SK-N-SH (cell line): ENCODE measurements at regions not wholly inside any gene's neighbourhood (a gene's known extent, or its start where the extent isn't known, plus 50 kb on each side); places are given as distances from the start of the nearest gene placed in this dataset.
"Not testable (repeated sequence)": the region's sequence is repeated elsewhere in the genome, so short reads cannot be mapped to it uniquely, and the experiment has no call there.

ENCODE experiments used
- CTCF ChIA-PET: fragments of 300-600, 350-600 bp; formaldehyde crosslinking; extraction: SDS; loops from one replicate; lab custom pipeline; 2021; lab: Yijun Ruan, JAX
- POLR2A ChIA-PET: fragments of 350-600 bp; sonication (Branson Sonifier 250); formaldehyde crosslinking; extraction: SDS; loops from one replicate; lab custom pipeline; 2020; ENCODE audit warnings: antibody characterized with exemption, inconsistent platforms; lab: Yijun Ruan, JAX
- DNase-seq: peaks from one replicate; pipeline ENCODE4 v3.0.0; 2012
- H2AFZ ChIP-seq: fragments of 200-600 bp; sonication (generic); 2 replicates; pipeline ENCODE4 v1.8.1; 2016; ENCODE audit warnings: antibody characterized with exemption, mild to moderate bottlenecking, low read depth
- H3F3A ChIP-seq: fragments of 200-600 bp; sonication (generic); replicated peaks from 2 replicates; pipeline ENCODE3; 2016; ENCODE audit warnings: antibody characterized with exemption, mild to moderate bottlenecking; ENCODE audit not compliant: insufficient read depth
- H3K27ac ChIP-seq, 2 experiments: fragments of 200-500 bp in 1 of 2; fragments of 200-600 bp in 1 of 2; sonication (Bioruptor generic) in 1 of 2; sonication (generic), shearing (Covaris generic) in 1 of 2; 2 replicates each; pipeline versions ENCODE4 v1.5.1 to v1.6.1; 2014 to 2016; ENCODE audit warnings: low read depth in 2 of 2, inconsistent platforms in 1 of 2, low read length in 1 of 2, mild to moderate bottlenecking in 1 of 2, mixed read lengths in 1 of 2
- H3K27me3 ChIP-seq: fragments of 200-600 bp; sonication (generic), shearing (Covaris generic); 2 replicates; pipeline ENCODE4 v1.6.1; 2016; ENCODE audit warnings: mixed run types; ENCODE audit not compliant: insufficient read depth
- H3K36me3 ChIP-seq, 2 experiments: fragments of 200-500 bp in 1 of 2; fragments of 200-600 bp in 1 of 2; sonication (Bioruptor generic) in 1 of 2; sonication (generic) in 1 of 2; replicated peaks in 1 of 2; 2 replicates each; pipeline versions ENCODE3 to v1.5.1; 2014 to 2016; ENCODE audit warnings: low read length in 1 of 2, mild to moderate bottlenecking in 1 of 2; ENCODE audit not compliant: insufficient read depth in 2 of 2, control insufficient read depth in 1 of 2
- H3K4me1 ChIP-seq, 2 experiments: fragments of 200-500 bp in 1 of 2; fragments of 200-600 bp in 1 of 2; sonication (Bioruptor generic) in 1 of 2; sonication (generic), shearing (Covaris generic) in 1 of 2; 2 replicates each; pipeline versions ENCODE4 v1.5.1 to v1.6.1; 2014 to 2016; ENCODE audit warnings: low read depth in 1 of 2, low read length in 1 of 2, mixed run types in 1 of 2; ENCODE audit not compliant: insufficient read depth in 2 of 2, control insufficient read depth in 1 of 2
- H3K4me2 ChIP-seq: fragments of 200-600 bp; sonication (generic), shearing (Covaris generic); 2 replicates; pipeline ENCODE4 v1.6.1; 2017; ENCODE audit warnings: mixed run types
- H3K4me3 ChIP-seq, 2 experiments: fragments of 200-500 bp in 1 of 2; fragments of 200-600 bp in 1 of 2; sonication (Bioruptor generic) in 1 of 2; sonication (generic), shearing (Covaris generic) in 1 of 2; 2 replicates each; pipeline versions ENCODE4 v1.5.1 to v1.8.1; 2014 to 2016; ENCODE audit warnings: low read depth in 2 of 2, inconsistent platforms in 1 of 2, low read length in 1 of 2, mild to moderate bottlenecking in 1 of 2, mixed read lengths in 1 of 2, moderate library complexity in 1 of 2
- H3K79me2 ChIP-seq: fragments of 200-600 bp; sonication (generic); 2 replicates; pipeline ENCODE4 v1.8.1; 2017; ENCODE audit warnings: mild to moderate bottlenecking; ENCODE audit not compliant: insufficient read depth
- H3K9ac ChIP-seq: fragments of 200-600 bp; sonication (generic); 2 replicates; pipeline ENCODE4 v1.6.1; 2017; ENCODE audit warnings: mixed run types
- H3K9me2 ChIP-seq: fragments of 200-600 bp; sonication (generic); 2 replicates; pipeline ENCODE4 v1.6.1; 2017; ENCODE audit warnings: mixed run types
- H3K9me3 ChIP-seq: fragments of 200-600 bp; sonication (generic); 2 replicates; pipeline ENCODE4 v1.6.1; 2017; ENCODE audit warnings: mixed run types, mild to moderate bottlenecking, moderate library complexity
- H4K20me1 ChIP-seq: fragments of 200-600 bp; sonication (generic); 2 replicates; pipeline ENCODE4 v1.6.1; 2017; ENCODE audit warnings: mild to moderate bottlenecking, mixed run types; ENCODE audit not compliant: insufficient read depth
- CHD2 ChIP-seq: fragments of 150-350 bp; IDR thresholded peaks from 2 replicates; pipeline ENCODE4 v1.6.1; 2018; ENCODE audit warnings: low read length; ENCODE audit not compliant: partially characterized antibody
- CTCF ChIP-seq: fragments of 200-600 bp; sonication (generic); IDR thresholded peaks from 2 replicates; pipeline ENCODE4 v1.6.1; 2017; ENCODE audit warnings: antibody characterized with exemption, mild to moderate bottlenecking, moderate library complexity
- ELF1 ChIP-seq: IDR thresholded peaks from 2 replicates; pipeline ENCODE4 v1.4.0; 2012
- GABPA ChIP-seq: IDR thresholded peaks from 2 replicates; pipeline ENCODE4 v1.4.0; 2012; ENCODE audit warnings: low read depth, mild to moderate bottlenecking
- GATA2 ChIP-seq: sonication (generic); formaldehyde crosslinking; IDR thresholded peaks from 2 replicates; pipeline ENCODE4 v1.5.0; 2020; ENCODE audit warnings: mild to moderate bottlenecking, missing genetic modification reagents
- JUND ChIP-seq: IDR thresholded peaks from 2 replicates; pipeline ENCODE4 v1.4.0; 2012
- MEF2A ChIP-seq: IDR thresholded peaks from 2 replicates; pipeline ENCODE4 v1.4.0; 2012; ENCODE audit warnings: low read depth, borderline replicate concordance
- MXI1 ChIP-seq: IDR thresholded peaks from 2 replicates; pipeline ENCODE4 v1.6.1; 2012; ENCODE audit warnings: mild to moderate bottlenecking, low read depth, low read length, improper control_type of control experiment
- NFIC ChIP-seq: IDR thresholded peaks from 2 replicates; pipeline ENCODE4 v1.4.0; 2012; ENCODE audit warnings: borderline replicate concordance
- NRF1 ChIP-seq: IDR thresholded peaks from 2 replicates; pipeline ENCODE4 v1.6.1; 2012; ENCODE audit warnings: low read depth, mild to moderate bottlenecking, low read length
- POLR2AphosphoS5 ChIP-seq: IDR thresholded peaks from 2 replicates; pipeline ENCODE4 v1.6.1; 2012; ENCODE audit warnings: low read depth, low read length
- RAD21 ChIP-seq: IDR thresholded peaks from 2 replicates; pipeline ENCODE4 v1.6.1; 2012; ENCODE audit warnings: mild to moderate bottlenecking, low read length
- RFX5 ChIP-seq: IDR thresholded peaks from 2 replicates; pipeline ENCODE4 v1.6.1; 2012; ENCODE audit warnings: mild to moderate bottlenecking, improper control_type of control experiment, low read length
- SIN3A ChIP-seq: IDR thresholded peaks from 2 replicates; pipeline ENCODE4 v1.6.1; 2012; ENCODE audit warnings: low read depth, mild to moderate bottlenecking, low read length, moderate library complexity, borderline replicate concordance
- SMC3 ChIP-seq: IDR thresholded peaks from 2 replicates; pipeline ENCODE4 v1.6.1; 2012; ENCODE audit warnings: low read depth, low read length, improper control_type of control experiment
- TAF1 ChIP-seq: IDR thresholded peaks from 2 replicates; pipeline ENCODE4 v1.6.1; 2012; ENCODE audit warnings: low read depth, mild to moderate bottlenecking, low read length, moderate library complexity, borderline replicate concordance
- TEAD4 ChIP-seq: IDR thresholded peaks from 2 replicates; pipeline ENCODE4 v1.4.0; 2012; ENCODE audit warnings: mild to moderate bottlenecking, borderline replicate concordance; ENCODE audit not compliant: insufficient read depth
- WGBS: methylation state at CpG from one replicate; pipeline ENCODE4 v1.1.6; 2017; ENCODE audit warnings: low lambda C conversion rate; 5-methylcytosine and 5-hydroxymethylcytosine counted together
- TF ChIP-seq, protein P1 (sequence below): fragments of 150-350 bp; IDR thresholded peaks from 2 replicates; pipeline ENCODE4 v1.6.1; 2016; ENCODE audit warnings: mild to moderate bottlenecking, low read depth, low read length
- TF ChIP-seq, protein P2 (sequence below): IDR thresholded peaks from 2 replicates; pipeline ENCODE4 v1.6.1; 2012; ENCODE audit warnings: mild to moderate bottlenecking, low read depth, low read length, moderate library complexity
- TF ChIP-seq, protein P3 (sequence below): IDR thresholded peaks from 2 replicates; pipeline ENCODE4 v1.4.0; 2012; ENCODE audit warnings: low read depth

DNA sequence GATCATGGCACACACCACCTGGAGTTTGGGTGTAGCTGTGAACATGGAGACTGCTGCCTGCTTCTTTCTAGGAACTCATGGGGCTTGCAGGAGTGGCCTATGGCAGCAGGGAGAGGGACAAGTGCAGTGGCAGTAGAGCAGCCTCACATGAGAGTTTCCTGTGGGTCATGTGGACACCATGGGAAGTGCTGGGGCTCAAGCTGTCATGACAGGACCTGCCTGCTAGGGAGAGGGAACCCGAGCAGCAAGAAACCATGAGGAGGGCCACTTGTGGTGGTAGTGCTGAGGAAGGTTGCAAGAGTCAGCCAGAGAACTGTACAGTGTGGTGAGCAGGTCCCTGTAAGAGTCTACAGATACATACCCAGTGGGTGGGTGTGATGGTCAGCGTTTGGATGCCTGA, 73.8 kb upstream of the MRPS22 start:
- no peaks in the 10 kb centered on the region for H3F3A ChIP-seq
- no peaks in the 10 kb centered on the region for H3K9me2 ChIP-seq
- H3K4me2 ChIP-seq: no peak overlapping the region
- H3K36me3 ChIP-seq: no peaks in the 10 kb centered on the region
- no peaks in the 10 kb centered on the region for H3K79me2 ChIP-seq
- H2AFZ ChIP-seq: no peak overlapping the region
- no peak overlapping the region for H3K9ac ChIP-seq
- DNase-seq: no peak
- ChIA-PET CTCF (no interaction called here), POLR2A (no interaction called here)
- no peaks in the 10 kb centered on the region for H4K20me1 ChIP-seq
- WGBS: 30% methylated on average over 2 of the region's 2 CpGs
- TF ChIP-seq, protein P1, sequence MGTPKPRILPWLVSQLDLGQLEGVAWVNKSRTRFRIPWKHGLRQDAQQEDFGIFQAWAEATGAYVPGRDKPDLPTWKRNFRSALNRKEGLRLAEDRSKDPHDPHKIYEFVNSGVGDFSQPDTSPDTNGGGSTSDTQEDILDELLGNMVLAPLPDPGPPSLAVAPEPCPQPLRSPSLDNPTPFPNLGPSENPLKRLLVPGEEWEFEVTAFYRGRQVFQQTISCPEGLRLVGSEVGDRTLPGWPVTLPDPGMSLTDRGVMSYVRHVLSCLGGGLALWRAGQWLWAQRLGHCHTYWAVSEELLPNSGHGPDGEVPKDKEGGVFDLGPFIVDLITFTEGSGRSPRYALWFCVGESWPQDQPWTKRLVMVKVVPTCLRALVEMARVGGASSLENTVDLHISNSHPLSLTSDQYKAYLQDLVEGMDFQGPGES: no peak
- TF ChIP-seq, protein P2, sequence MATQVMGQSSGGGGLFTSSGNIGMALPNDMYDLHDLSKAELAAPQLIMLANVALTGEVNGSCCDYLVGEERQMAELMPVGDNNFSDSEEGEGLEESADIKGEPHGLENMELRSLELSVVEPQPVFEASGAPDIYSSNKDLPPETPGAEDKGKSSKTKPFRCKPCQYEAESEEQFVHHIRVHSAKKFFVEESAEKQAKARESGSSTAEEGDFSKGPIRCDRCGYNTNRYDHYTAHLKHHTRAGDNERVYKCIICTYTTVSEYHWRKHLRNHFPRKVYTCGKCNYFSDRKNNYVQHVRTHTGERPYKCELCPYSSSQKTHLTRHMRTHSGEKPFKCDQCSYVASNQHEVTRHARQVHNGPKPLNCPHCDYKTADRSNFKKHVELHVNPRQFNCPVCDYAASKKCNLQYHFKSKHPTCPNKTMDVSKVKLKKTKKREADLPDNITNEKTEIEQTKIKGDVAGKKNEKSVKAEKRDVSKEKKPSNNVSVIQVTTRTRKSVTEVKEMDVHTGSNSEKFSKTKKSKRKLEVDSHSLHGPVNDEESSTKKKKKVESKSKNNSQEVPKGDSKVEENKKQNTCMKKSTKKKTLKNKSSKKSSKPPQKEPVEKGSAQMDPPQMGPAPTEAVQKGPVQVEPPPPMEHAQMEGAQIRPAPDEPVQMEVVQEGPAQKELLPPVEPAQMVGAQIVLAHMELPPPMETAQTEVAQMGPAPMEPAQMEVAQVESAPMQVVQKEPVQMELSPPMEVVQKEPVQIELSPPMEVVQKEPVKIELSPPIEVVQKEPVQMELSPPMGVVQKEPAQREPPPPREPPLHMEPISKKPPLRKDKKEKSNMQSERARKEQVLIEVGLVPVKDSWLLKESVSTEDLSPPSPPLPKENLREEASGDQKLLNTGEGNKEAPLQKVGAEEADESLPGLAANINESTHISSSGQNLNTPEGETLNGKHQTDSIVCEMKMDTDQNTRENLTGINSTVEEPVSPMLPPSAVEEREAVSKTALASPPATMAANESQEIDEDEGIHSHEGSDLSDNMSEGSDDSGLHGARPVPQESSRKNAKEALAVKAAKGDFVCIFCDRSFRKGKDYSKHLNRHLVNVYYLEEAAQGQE: no peak
- TF ChIP-seq MEF2A (no peak), POLR2AphosphoS5 (no peak), NRF1 (no peak), MXI1 (no peak), GABPA (no peak), SIN3A (no peak), NFIC (no peak), TEAD4 (no peak), CTCF (no peak), SMC3 (no peak), RAD21 (no peak), ELF1 (no peak), CHD2 (no peak), RFX5 (no peak), GATA2 (CRISPR knock-in tag) (no peak), TAF1 (no peak), JUND (no peak)
- TF ChIP-seq, protein P3, sequence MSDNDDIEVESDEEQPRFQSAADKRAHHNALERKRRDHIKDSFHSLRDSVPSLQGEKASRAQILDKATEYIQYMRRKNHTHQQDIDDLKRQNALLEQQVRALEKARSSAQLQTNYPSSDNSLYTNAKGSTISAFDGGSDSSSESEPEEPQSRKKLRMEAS: no peak
- TF ChIP-seq, all 33 proteins: peak for 0
- Histone ChIP-seq H3K9me3 (no peaks in the 10 kb centered on the region), H3K27ac (no peak overlapping the region), H3K4me3 (no peak overlapping the region), H3K27me3 (no peaks in the 10 kb centered on the region; the same call in 1 of the 2 replicates), H3K4me1 (peaks cover 0 to 4% of the 10 kb centered on the region in 2 experiments; a peak in 1 of 4 replicates)

DNA sequence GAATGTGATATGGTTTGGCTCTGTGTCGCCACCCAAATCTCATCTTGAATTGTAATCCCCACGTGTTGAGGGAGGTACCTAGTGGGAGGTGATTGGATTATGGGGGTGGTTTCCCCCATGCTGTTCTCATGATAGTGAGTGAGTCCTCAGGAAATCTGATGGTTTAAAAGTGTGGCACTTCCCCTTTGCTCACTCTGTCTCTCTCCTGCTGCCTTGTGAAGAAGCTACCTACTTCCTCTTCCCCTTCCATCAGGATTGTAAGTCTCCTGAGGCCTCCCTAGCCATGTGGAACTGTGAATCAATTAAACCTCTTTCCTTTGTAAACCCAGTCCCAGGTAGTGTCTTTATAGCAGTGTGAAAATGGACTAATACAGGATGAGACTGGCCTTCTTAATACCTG, 73.2 kb upstream of the MRPS22 start:
- H3K9me2 ChIP-seq, H2AFZ ChIP-seq, H3K9me3 ChIP-seq, H3K36me3 ChIP-seq, H3K27me3 ChIP-seq, H3F3A ChIP-seq, POLR2A ChIA-PET, H3K27ac ChIP-seq, H3K9ac ChIP-seq, H3K4me1 ChIP-seq, H3K79me2 ChIP-seq, H3K4me2 ChIP-seq, DNase-seq, H4K20me1 ChIP-seq, H3K4me3 ChIP-seq: not testable (repeated sequence)
- WGBS: 54% methylated on average over 2 of the region's 2 CpGs
- CTCF ChIA-PET: interaction anchor here (0.9 to 1.4 kb wide), 5 partner anchors 10 to 159 kb away, joined by 3 to 7 read pairs (median 3); no protein-coding TSS in a partner anchor
